ENCODE measurements at regions not wholly inside any gene's neighbourhood (a gene's known extent, or its start where the extent isn't known, plus 50 kb on each side); places are given as distances from the start of the nearest gene placed in this dataset.

DNA sequence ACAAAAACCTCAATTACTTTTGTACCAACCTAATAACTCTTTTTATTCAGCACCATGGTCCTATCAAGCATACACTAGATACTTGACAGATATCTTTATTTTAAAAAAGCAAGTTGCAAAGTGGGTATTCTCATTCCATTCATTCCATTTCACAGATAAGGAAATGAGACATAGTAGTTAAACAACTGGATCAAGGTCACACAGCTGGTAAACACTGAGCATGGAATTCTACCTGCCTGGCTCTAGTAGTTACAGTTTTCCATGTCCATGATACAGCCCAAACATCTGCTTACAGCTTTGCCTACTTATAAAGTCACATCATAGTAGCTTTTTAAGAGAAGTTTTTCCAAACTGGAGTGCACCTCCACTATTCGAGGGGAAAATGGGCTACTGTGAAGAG lies 57.1 kb upstream of the SERTM1 start:
- no peaks in the 10 kb centered on the region for H3K9me3 ChIP-seq (ENCODE audit: control insufficient read depth in 1 of 2, insufficient read depth in 1 of 2, low read length in 2 of 2)
- ChIA-PET POLR2A (interaction anchor here (0.6 kb wide), 1 partner anchor 90 kb away, joined by 3 read pairs; no protein-coding TSS in a partner anchor), CTCF (no interaction called here)
- Mint-ChIP-seq H3K4me1 (ENCODE audit: low read depth) (no peaks in the 10 kb centered on the region), H3K36me3 (ENCODE audit: low read depth) (no peaks in the 10 kb centered on the region), H3K4me3 (no peak overlapping the region), H3K9me3 (no peaks in the 10 kb centered on the region), H3K27me3 (peaks cover 8% of the 10 kb centered on the region), H3K27ac (no peak overlapping the region)
- no peak overlapping the region for H3K4me3 ChIP-seq (ENCODE audit: low read length)
- DNase-seq (no peak), ATAC-seq (ENCODE audit: poor library complexity) (no peak)
- H3K27me3 ChIP-seq (ENCODE audit: control insufficient read depth in 1 of 2, insufficient read depth in 2 of 2, low read length in 2 of 2), result no peaks in the 10 kb centered on the region
- H3K27ac ChIP-seq (ENCODE audit: low read depth in 1 of 2, low read length in 2 of 2), result no peak overlapping the region
- H3K36me3 ChIP-seq (ENCODE audit: insufficient read depth, low read length), result no peaks in the 10 kb centered on the region
- H3K4me1 ChIP-seq (ENCODE audit: insufficient read depth, low read length), result no peaks in the 10 kb centered on the region
- TF ChIP-seq, protein P1, sequence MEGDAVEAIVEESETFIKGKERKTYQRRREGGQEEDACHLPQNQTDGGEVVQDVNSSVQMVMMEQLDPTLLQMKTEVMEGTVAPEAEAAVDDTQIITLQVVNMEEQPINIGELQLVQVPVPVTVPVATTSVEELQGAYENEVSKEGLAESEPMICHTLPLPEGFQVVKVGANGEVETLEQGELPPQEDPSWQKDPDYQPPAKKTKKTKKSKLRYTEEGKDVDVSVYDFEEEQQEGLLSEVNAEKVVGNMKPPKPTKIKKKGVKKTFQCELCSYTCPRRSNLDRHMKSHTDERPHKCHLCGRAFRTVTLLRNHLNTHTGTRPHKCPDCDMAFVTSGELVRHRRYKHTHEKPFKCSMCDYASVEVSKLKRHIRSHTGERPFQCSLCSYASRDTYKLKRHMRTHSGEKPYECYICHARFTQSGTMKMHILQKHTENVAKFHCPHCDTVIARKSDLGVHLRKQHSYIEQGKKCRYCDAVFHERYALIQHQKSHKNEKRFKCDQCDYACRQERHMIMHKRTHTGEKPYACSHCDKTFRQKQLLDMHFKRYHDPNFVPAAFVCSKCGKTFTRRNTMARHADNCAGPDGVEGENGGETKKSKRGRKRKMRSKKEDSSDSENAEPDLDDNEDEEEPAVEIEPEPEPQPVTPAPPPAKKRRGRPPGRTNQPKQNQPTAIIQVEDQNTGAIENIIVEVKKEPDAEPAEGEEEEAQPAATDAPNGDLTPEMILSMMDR (IDR thresholded peaks at IDR 0.05), result no peak
- intact Hi-C loops (cut with DNase I, micrococcal nuclease), result no loop called here

GRCh38 chr13:36619535-36619934 lies 54.3 kb upstream of the SERTM1 start:
- Histone ChIP-seq H3K4me3 (ENCODE audit: low read length) (no peak overlapping the region), H3K36me3 (ENCODE audit: insufficient read depth, low read length) (no peaks in the 10 kb centered on the region), H3K4me1 (ENCODE audit: insufficient read depth, low read length) (no peaks in the 10 kb centered on the region), H3K27me3 (ENCODE audit: control insufficient read depth in 1 of 2, insufficient read depth in 2 of 2, low read length in 2 of 2) (no peaks in the 10 kb centered on the region), H3K9me3 (ENCODE audit: control insufficient read depth in 1 of 2, insufficient read depth in 1 of 2, low read length in 2 of 2) (no peaks in the 10 kb centered on the region), H3K27ac (ENCODE audit: low read depth in 1 of 2, low read length in 2 of 2) (no peak overlapping the region)
- DNase-seq (no peak), ATAC-seq (ENCODE audit: poor library complexity) (no peak)
- TF ChIP-seq, protein P1 (IDR thresholded peaks at IDR 0.05), result no peak
- Mint-ChIP-seq H3K4me1 (ENCODE audit: low read depth) (no peaks in the 10 kb centered on the region), H3K9me3 (no peaks in the 10 kb centered on the region), H3K27ac (no peak overlapping the region), H3K36me3 (ENCODE audit: low read depth) (no peaks in the 10 kb centered on the region), H3K27me3 (no peaks in the 10 kb centered on the region), H3K4me3 (no peak overlapping the region)
- ChIA-PET POLR2A (no interaction called here), CTCF (no interaction called here)
- intact Hi-C loops (cut with DNase I, micrococcal nuclease), result no loop called here
